ENCODE measurements at regions not wholly inside any gene's neighbourhood (a gene's known extent, or its start where the extent isn't known, plus 50 kb on each side); places are given as distances from the start of the nearest gene placed in this dataset.

DNA sequence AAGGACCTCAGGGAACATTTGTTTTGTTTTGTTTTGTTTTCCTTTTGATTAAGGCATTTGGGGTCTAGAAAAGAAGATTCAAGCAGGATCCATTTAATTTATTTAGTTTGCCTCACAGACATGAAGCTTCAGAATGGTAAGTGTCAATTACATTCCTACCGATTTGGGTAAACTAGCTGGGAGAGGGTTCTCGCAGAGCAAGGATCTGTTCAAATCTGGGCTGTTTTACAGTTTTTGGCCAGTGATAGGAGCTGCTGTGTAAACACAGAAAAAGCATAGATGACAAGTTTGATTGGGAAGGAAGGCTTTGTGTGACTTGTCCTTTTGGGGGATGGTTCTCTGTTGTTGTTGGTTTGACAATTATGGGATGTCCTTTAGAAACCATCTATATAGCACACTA, 470.3 kb upstream of the WWC1 start:
- H3K4me3 ChIP-seq (ENCODE audit: low read length): peak overlapping the region; percentile 55
- TF ChIP-seq, protein P1, sequence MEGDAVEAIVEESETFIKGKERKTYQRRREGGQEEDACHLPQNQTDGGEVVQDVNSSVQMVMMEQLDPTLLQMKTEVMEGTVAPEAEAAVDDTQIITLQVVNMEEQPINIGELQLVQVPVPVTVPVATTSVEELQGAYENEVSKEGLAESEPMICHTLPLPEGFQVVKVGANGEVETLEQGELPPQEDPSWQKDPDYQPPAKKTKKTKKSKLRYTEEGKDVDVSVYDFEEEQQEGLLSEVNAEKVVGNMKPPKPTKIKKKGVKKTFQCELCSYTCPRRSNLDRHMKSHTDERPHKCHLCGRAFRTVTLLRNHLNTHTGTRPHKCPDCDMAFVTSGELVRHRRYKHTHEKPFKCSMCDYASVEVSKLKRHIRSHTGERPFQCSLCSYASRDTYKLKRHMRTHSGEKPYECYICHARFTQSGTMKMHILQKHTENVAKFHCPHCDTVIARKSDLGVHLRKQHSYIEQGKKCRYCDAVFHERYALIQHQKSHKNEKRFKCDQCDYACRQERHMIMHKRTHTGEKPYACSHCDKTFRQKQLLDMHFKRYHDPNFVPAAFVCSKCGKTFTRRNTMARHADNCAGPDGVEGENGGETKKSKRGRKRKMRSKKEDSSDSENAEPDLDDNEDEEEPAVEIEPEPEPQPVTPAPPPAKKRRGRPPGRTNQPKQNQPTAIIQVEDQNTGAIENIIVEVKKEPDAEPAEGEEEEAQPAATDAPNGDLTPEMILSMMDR (IDR thresholded peaks at IDR 0.05; ENCODE audit: insufficient read depth, low read depth, low read length, missing control alignments): no peak
- no peak for DNase-seq (ENCODE audit: low read depth)

DNA sequence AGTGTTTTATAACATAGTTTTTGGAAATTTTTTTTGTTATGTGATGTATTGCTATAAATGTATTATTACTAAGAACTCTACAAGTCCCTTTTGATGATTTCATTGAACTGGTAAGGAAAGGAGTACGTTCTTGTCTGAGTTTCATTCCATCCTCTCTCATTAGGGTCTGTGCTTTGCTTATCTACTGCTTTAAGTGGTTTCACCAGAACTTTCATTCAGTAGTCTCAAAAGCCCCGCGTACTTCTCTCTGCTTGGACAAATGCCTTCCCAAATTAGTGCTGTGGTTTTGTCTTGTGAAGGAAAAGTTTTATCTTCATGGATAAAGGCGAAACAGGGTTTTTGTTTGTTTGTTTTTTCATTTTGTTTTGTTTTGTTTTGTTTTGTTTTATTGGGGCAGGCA, 469.8 kb upstream of the WWC1 start:
- H3K4me3 ChIP-seq (ENCODE audit: low read length): peak overlapping the region; percentile 55
- no peak for DNase-seq (ENCODE audit: low read depth)
- TF ChIP-seq, protein P1 (IDR thresholded peaks at IDR 0.05; ENCODE audit: insufficient read depth, low read depth, low read length, missing control alignments): no peak

DNA sequence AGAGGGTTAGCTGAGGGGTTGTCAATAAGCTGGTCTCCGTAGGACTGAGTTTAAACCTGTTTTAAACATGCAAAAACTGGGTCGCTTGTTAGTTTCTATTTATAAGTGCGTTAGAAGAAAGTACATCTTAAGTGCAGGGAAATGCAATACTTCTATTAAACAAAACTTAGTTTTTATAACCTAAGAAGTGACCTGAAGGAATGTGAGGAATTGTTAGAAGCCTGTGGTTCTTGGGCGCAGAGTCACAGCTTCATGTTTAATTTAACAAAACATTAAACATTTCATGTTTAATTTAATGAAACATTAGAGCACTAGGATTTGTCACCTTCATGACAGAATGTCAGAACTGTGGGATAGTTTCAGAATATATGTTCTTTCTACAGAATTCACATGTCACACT, 469.2 kb upstream of the WWC1 start:
- TF ChIP-seq, protein P1 (IDR thresholded peaks at IDR 0.05; ENCODE audit: insufficient read depth, low read depth, low read length, missing control alignments): no peak
- H3K4me3 ChIP-seq (ENCODE audit: low read length): peak overlapping the region; percentile 55
- no peak for DNase-seq (ENCODE audit: low read depth)

DNA sequence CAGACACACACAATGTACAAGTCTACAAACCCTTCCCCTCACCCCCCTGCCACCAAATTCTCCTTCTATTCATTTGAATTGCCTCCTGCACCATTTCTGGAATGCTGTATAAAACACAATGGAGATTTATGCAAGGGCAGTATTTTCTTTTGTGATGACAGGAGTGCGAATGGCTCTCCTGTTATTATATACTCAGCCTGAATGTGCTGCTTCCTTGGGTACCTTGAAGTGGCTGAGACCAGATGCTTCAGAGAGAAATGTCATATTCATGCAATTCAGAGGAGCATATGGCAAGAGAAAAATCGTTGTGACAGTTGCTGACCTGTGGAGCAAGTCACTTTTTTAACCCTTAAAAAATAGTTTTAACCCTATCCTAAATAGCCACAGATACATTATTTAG, 468.0 kb upstream of the WWC1 start:
- peak overlapping the region; percentile 55 for H3K4me3 ChIP-seq (ENCODE audit: low read length)
- TF ChIP-seq, protein P1 (IDR thresholded peaks at IDR 0.05; ENCODE audit: insufficient read depth, low read depth, low read length, missing control alignments): no peak
- no peak for DNase-seq (ENCODE audit: low read depth)

DNA sequence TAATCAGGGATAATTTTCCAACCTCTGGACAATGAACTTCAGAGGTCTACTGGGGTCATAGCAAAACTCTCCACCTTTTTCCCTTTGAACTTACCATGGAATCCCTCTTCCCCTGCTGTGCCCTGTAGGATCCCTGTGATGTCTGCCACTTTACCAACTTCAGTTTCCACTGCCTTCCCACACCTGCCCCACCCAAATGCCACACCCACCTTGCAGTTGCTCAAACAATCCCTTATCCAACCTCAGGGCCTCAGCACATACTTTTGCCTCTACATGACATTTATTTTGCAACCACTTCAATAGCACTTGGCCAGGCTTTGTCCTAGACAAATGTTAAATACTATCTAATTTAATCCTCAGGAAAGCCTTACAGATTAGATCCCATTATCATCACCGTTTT, 463.7 kb upstream of the WWC1 start:
- peak; percentile 77 for DNase-seq (ENCODE audit: low read depth)
- TF ChIP-seq, protein P1 (IDR thresholded peaks at IDR 0.05; ENCODE audit: insufficient read depth, low read depth, low read length, missing control alignments): no peak
- H3K4me3 ChIP-seq (ENCODE audit: low read length): no peak overlapping the region

DNA sequence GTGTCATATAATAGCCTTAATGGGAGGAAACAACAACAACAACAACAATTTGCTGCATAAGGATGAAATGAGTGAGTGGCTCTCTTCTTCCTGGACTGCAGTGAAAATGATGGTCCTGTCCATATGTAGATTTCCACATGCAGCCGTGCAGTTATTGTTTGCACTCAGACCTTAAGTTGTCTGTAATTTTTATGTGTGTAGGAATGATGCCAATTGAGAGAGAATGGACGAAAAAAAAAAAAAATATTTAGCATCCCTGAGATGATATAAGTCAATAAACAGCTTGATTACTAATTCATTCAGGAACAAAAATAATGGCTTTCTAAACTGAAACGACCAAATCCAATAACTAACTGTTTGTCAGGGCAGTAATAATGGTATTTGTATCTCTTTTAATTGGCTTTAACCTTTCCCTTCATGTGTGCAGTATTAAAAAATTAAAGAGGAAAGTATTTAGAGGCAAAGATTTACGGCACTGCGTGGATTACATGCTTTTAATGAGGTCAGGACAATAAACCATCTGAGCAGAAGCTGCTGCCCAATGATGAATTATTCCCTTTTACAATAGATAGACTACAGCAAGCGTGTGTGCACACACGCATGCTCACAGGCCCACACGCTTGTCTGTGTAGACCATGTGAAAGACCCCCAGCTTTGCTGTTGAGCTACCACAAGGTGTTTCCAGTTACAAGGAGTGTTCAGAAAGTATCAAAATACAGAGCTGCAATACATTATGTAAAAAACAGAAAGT, 459.5 kb upstream of the WWC1 start:
- DNase-seq (ENCODE audit: low read depth): no peak
- TF ChIP-seq, protein P1 (IDR thresholded peaks at IDR 0.05; ENCODE audit: insufficient read depth, low read depth, low read length, missing control alignments): no peak
- no peak overlapping the region for H3K4me3 ChIP-seq (ENCODE audit: low read length)

DNA sequence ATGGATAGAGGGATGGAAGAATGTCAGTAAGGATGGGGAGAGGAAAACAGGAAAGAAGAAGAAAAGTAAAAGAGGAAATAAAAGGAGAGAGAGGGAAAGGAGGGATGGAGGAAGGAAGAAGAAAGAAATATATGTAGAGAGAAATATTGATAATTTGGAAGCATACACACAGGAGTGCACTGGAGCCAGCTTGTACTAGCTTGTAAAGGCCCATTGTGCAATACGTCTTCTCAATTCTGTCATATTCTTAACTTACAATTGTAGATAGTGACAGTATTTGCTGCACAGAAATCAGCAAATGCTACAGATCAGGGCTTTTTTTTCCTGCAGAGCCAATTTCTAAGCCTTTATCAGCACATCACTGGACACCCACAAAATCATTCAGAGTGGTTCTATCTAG, 458.8 kb upstream of the WWC1 start:
- TF ChIP-seq, protein P1 (IDR thresholded peaks at IDR 0.05; ENCODE audit: insufficient read depth, low read depth, low read length, missing control alignments): no peak
- H3K4me3 ChIP-seq (ENCODE audit: low read length): no peak overlapping the region
- DNase-seq (ENCODE audit: low read depth): peak; percentile 39
